ENCODE measurements at regions not wholly inside any gene's neighbourhood (a gene's known extent, or its start where the extent isn't known, plus 50 kb on each side); places are given as distances from the start of the nearest gene placed in this dataset.

DNA sequence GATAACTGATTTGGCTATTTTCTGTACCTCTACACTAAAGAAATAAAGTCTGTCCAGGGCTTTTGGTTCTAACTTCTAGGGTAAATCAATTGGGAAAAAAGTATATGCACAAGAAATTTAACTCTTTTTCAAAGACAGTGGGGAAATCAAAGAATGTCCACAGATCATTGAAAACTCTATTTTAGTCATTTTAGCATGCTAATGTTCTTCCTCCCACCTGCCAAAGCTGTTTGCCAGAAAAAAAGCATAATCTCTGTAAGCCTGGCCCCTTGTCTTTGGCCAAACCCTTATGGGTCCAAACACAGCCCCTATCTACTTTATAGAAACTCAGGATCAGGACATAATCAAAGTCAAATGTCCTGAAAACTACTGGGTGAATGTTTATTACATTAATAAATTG lies 302.2 kb upstream of the ESRRG start:
- Histone ChIP-seq H3K36me3 (ENCODE audit: control insufficient read depth in 4 of 4, insufficient read depth in 3 of 4, low read depth in 1 of 4, low read length in 3 of 4) (no peaks in the 10 kb centered on the region), H3K27ac (ENCODE audit: low read depth in 1 of 2, low read length in 2 of 2) (no peak overlapping the region), H3K4me1 (ENCODE audit: control insufficient read depth in 4 of 4, insufficient read depth in 4 of 4, low read length in 3 of 4) (no peaks in the 10 kb centered on the region), H3K4me3 (ENCODE audit: low read depth in 1 of 3, low read length in 3 of 3) (no peak overlapping the region), H3K9ac (ENCODE audit: low read depth in 1 of 2, low read length in 2 of 2) (no peak overlapping the region), H3K27me3 (ENCODE audit: control insufficient read depth in 4 of 4, insufficient read depth in 4 of 4, low read length in 3 of 4) (no peaks in the 10 kb centered on the region), H3K9me3 (ENCODE audit: control insufficient read depth in 4 of 4, low read length in 3 of 4) (no peaks in the 10 kb centered on the region)
- no peak for DNase-seq (ENCODE audit: low spot score)
- no peak for TF ChIP-seq TAF1 (conservative IDR thresholded peaks at IDR 0.05)
- no peak for TF ChIP-seq NR2F2 (IDR thresholded peaks at IDR 0.05)
- TF ChIP-seq EGR1 (IDR thresholded peaks at IDR 0.05; ENCODE audit: low read depth in 2 of 2): no peak
- TF ChIP-seq FOXA1 (IDR thresholded peaks at IDR 0.05): no peak
- TF ChIP-seq RAD21 (IDR thresholded peaks at IDR 0.05): no peak
- TF ChIP-seq HNF4A (conservative IDR thresholded peaks at IDR 0.05): no peak
- TF ChIP-seq, protein P1, sequence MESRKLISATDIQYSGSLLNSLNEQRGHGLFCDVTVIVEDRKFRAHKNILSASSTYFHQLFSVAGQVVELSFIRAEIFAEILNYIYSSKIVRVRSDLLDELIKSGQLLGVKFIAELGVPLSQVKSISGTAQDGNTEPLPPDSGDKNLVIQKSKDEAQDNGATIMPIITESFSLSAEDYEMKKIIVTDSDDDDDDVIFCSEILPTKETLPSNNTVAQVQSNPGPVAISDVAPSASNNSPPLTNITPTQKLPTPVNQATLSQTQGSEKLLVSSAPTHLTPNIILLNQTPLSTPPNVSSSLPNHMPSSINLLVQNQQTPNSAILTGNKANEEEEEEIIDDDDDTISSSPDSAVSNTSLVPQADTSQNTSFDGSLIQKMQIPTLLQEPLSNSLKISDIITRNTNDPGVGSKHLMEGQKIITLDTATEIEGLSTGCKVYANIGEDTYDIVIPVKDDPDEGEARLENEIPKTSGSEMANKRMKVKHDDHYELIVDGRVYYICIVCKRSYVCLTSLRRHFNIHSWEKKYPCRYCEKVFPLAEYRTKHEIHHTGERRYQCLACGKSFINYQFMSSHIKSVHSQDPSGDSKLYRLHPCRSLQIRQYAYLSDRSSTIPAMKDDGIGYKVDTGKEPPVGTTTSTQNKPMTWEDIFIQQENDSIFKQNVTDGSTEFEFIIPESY (IDR thresholded peaks at IDR 0.05): no peak
- no peak for TF ChIP-seq GABPA (IDR thresholded peaks at IDR 0.05 in 1 of 2, conservative IDR thresholded peaks at IDR 0.05 in 1 of 2)
- no peak for TF ChIP-seq YY1 (IDR thresholded peaks at IDR 0.05)
- TF ChIP-seq, protein P2, sequence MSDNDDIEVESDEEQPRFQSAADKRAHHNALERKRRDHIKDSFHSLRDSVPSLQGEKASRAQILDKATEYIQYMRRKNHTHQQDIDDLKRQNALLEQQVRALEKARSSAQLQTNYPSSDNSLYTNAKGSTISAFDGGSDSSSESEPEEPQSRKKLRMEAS (IDR thresholded peaks at IDR 0.05): no peak
- TF ChIP-seq HNF4G (IDR thresholded peaks at IDR 0.05): no peak
- TF ChIP-seq, protein P3, sequence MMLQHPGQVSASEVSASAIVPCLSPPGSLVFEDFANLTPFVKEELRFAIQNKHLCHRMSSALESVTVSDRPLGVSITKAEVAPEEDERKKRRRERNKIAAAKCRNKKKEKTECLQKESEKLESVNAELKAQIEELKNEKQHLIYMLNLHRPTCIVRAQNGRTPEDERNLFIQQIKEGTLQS (IDR thresholded peaks at IDR 0.05): no peak
- no peak for TF ChIP-seq FOXA2 (IDR thresholded peaks at IDR 0.05)
- TF ChIP-seq JUND (IDR thresholded peaks at IDR 0.05): no peak
- TF ChIP-seq, protein P4, sequence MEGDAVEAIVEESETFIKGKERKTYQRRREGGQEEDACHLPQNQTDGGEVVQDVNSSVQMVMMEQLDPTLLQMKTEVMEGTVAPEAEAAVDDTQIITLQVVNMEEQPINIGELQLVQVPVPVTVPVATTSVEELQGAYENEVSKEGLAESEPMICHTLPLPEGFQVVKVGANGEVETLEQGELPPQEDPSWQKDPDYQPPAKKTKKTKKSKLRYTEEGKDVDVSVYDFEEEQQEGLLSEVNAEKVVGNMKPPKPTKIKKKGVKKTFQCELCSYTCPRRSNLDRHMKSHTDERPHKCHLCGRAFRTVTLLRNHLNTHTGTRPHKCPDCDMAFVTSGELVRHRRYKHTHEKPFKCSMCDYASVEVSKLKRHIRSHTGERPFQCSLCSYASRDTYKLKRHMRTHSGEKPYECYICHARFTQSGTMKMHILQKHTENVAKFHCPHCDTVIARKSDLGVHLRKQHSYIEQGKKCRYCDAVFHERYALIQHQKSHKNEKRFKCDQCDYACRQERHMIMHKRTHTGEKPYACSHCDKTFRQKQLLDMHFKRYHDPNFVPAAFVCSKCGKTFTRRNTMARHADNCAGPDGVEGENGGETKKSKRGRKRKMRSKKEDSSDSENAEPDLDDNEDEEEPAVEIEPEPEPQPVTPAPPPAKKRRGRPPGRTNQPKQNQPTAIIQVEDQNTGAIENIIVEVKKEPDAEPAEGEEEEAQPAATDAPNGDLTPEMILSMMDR (IDR thresholded peaks at IDR 0.05; ENCODE audit: low read depth, low read length, missing input control): no peak
- TF ChIP-seq, protein P5, sequence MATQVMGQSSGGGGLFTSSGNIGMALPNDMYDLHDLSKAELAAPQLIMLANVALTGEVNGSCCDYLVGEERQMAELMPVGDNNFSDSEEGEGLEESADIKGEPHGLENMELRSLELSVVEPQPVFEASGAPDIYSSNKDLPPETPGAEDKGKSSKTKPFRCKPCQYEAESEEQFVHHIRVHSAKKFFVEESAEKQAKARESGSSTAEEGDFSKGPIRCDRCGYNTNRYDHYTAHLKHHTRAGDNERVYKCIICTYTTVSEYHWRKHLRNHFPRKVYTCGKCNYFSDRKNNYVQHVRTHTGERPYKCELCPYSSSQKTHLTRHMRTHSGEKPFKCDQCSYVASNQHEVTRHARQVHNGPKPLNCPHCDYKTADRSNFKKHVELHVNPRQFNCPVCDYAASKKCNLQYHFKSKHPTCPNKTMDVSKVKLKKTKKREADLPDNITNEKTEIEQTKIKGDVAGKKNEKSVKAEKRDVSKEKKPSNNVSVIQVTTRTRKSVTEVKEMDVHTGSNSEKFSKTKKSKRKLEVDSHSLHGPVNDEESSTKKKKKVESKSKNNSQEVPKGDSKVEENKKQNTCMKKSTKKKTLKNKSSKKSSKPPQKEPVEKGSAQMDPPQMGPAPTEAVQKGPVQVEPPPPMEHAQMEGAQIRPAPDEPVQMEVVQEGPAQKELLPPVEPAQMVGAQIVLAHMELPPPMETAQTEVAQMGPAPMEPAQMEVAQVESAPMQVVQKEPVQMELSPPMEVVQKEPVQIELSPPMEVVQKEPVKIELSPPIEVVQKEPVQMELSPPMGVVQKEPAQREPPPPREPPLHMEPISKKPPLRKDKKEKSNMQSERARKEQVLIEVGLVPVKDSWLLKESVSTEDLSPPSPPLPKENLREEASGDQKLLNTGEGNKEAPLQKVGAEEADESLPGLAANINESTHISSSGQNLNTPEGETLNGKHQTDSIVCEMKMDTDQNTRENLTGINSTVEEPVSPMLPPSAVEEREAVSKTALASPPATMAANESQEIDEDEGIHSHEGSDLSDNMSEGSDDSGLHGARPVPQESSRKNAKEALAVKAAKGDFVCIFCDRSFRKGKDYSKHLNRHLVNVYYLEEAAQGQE (IDR thresholded peaks at IDR 0.05): no peak
- TF ChIP-seq RXRA (IDR thresholded peaks at IDR 0.05): no peak
- TF ChIP-seq SP1 (IDR thresholded peaks at IDR 0.05): no peak
